Panc1 (cell line): ENCODE measurements at regions not wholly inside any gene's neighbourhood (a gene's known extent, or its start where the extent isn't known, plus 50 kb on each side); places are given as distances from the start of the nearest gene placed in this dataset.

Source experiments
- ATAC-seq: fragments of 200-7000 bp; cut with Tn5 transposase; 2 replicates; pipeline ENCODE4 v1.9.1; 2020; ENCODE audit warnings: mild to moderate bottlenecking, moderate library complexity
- BruUV-seq: library from RNA; stranded (reverse); fragments of 400-500 nt; replicated peaks from 2 replicates; lab custom pipeline; 2021; lab: Mats Ljungman, UMichigan
- CTCF ChIA-PET: fragments of 300-600 bp; sonication (Branson Sonifier 250); formaldehyde crosslinking; loops from one replicate; lab custom pipeline; 2022; ENCODE audit warnings: antibody characterized with exemption; lab: Charles Lee
- POLR2A ChIA-PET: fragments of 300-600 bp; sonication (Branson Sonifier 250); formaldehyde crosslinking; loops from one replicate; lab custom pipeline; 2022; ENCODE audit warnings: antibody characterized with exemption; lab: Charles Lee
- DNase-seq: peaks from one replicate; pipeline ENCODE4 v3.0.0-alpha.2; 2010; ENCODE audit warnings: low read depth, low spot score
- H3K27ac ChIP-seq: 2 replicates; pipeline ENCODE4 v1.5.1; 2011; ENCODE audit warnings: mild to moderate bottlenecking, low read length, inconsistent platforms
- H3K27me3 ChIP-seq: fragments of 200-500 bp; sonication (Bioruptor generic); 2 replicates; pipeline ENCODE4 v1.6.0; 2014; ENCODE audit warnings: low read length, inconsistent platforms; ENCODE audit not compliant: control insufficient read depth, insufficient read depth
- H3K36me3 ChIP-seq: fragments of 200-500 bp; sonication (Bioruptor generic); 2 replicates; pipeline ENCODE4 v1.5.1; 2014; ENCODE audit warnings: inconsistent platforms, mild to moderate bottlenecking, low read length, moderate library complexity; ENCODE audit not compliant: control insufficient read depth, insufficient read depth
- H3K4me1 ChIP-seq: 2 replicates; pipeline ENCODE4 v1.5.1; 2011; ENCODE audit warnings: inconsistent platforms, mild to moderate bottlenecking, low read length, moderate library complexity; ENCODE audit not compliant: control insufficient read depth, insufficient read depth
- H3K4me3 ChIP-seq, 2 experiments: 2 replicates each; pipeline ENCODE4 v1.5.1; 2011 to 2012; ENCODE audit warnings: low read depth in 2 of 2, low read length in 2 of 2, mild to moderate bottlenecking in 2 of 2, inconsistent platforms in 1 of 2, moderate library complexity in 1 of 2
- H3K9me3 ChIP-seq: fragments of 200-500 bp; sonication (Bioruptor generic); 2 replicates; pipeline ENCODE4 v1.5.1; 2014; ENCODE audit warnings: low read depth, mild to moderate bottlenecking, inconsistent platforms, low read length, moderate library complexity; ENCODE audit not compliant: control insufficient read depth, insufficient read depth
- CTCF ChIP-seq: fragments of 450-650 bp; IDR thresholded peaks from 2 replicates; pipeline ENCODE4 v1.5.1; 2017; ENCODE audit warnings: mild to moderate bottlenecking
- POLR2AphosphoS5 ChIP-seq: IDR thresholded peaks from 2 replicates; pipeline ENCODE4 v1.6.1; 2012; ENCODE audit warnings: mild to moderate bottlenecking, low read depth, low read length, moderate library complexity
- REST ChIP-seq, 2 experiments: IDR thresholded peaks; 2 replicates each; pipeline ENCODE4 v1.6.1; 2011 to 2012; ENCODE audit warnings: low read depth in 2 of 2, control low read depth in 1 of 2, low read length in 1 of 2, mild to moderate bottlenecking in 1 of 2, moderate library complexity in 1 of 2; ENCODE audit not compliant: insufficient read depth in 1 of 2
- SIN3A ChIP-seq: IDR thresholded peaks from 2 replicates; pipeline ENCODE4 v1.6.1; 2012; ENCODE audit warnings: low read depth, mild to moderate bottlenecking, low read length, moderate library complexity, borderline replicate concordance; ENCODE audit not compliant: insufficient read depth
- TCF7L2 ChIP-seq: IDR thresholded peaks from 2 replicates; pipeline ENCODE4 v1.6.1; 2011; ENCODE audit warnings: mild to moderate bottlenecking, low read depth, low read length, inconsistent platforms
- in situ Hi-C: cut with HindIII; loops from 2 replicates; pipeline ENCODE4 v1.10.0; 2016; ENCODE audit warnings: low sequenced_read_pairs, low pct_unique_long_range_greater_than_20kb
- intact Hi-C: fragments of 100-400 bp; cut with micrococcal nuclease; formaldehyde crosslinking; loops from one replicate; pipeline ENCODE4 v1.10.0; 2022; ENCODE audit not compliant: unreplicated experiment

DNA sequence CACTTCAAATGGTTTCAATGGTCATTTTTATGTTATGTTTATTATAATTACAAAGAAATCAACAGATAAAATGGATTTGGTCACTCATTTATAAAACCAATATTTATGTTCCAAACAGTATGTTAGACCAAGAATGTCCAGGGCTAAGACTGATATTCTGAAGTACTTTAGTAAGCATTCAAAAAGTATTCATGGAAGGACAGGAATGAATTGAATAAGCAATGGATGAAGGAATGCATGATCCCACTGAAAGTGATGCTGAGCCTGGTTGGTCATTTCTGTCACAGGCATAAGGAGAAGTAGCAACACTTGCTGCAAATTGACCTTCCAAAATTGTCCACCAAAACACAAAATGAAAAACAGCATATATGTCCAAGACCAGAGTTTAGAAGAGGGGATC is 189.0 kb upstream of the CELF2 start:
- BruUV-seq = no TSS peak
- Histone ChIP-seq H3K36me3 (no peaks in the 10 kb centered on the region), H3K27me3 (no peaks in the 10 kb centered on the region), H3K4me3 (no peak overlapping the region), H3K27ac (no peak overlapping the region), H3K4me1 (no peaks in the 10 kb centered on the region), H3K9me3 (no peaks in the 10 kb centered on the region)
- intact Hi-C loops = no loop called here
- in situ Hi-C loops = no loop called here
- TF ChIP-seq TCF7L2 = no peak
- TF ChIP-seq CTCF = no peak
- no peak for TF ChIP-seq REST (IDR thresholded peaks at IDR 0.05; ENCODE audit: insufficient read depth in 1 of 2, low read depth in 2 of 2, low read length in 1 of 2)
- no peak for TF ChIP-seq SIN3A
- TF ChIP-seq POLR2AphosphoS5 = no peak
- ATAC-seq = no peak
- DNase-seq = no peak
- ChIA-PET POLR2A (no interaction called here), CTCF (interaction anchor here (0.6 kb wide), 1 partner anchor 10 kb away, joined by 6 read pairs; no protein-coding TSS in a partner anchor)

DNA sequence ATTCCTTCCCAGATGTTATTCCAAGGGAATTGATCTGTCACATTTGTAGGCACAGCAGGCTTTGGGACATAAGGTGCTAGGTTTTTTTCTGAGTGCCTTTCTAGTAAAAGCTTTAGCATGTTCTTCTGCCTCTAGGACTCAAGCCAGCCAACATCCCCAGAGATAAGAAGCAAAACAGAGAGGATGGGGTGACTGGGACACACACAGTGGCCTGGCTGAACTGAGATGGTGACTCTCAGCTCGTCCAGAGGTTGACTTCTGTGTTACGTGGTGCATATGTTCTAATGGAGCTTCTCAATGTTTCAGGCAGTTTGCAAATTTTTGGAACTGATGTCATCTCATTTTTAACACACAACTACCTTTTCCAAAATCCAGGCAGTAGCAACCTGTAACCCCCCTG is 188.1 kb upstream of the CELF2 start:
- no TSS peak for BruUV-seq
- intact Hi-C loops = no loop called here
- POLR2A ChIA-PET = no interaction called here

More for the DNA sequence above, 188.1 kb upstream of the CELF2 start:
- no peak overlapping the region for H3K27ac ChIP-seq
- H3K27me3 ChIP-seq = no peaks in the 10 kb centered on the region
- CTCF ChIA-PET = no interaction called here
- no peak for TF ChIP-seq TCF7L2
- TF ChIP-seq SIN3A = no peak
- no peak for TF ChIP-seq CTCF
- no peak for TF ChIP-seq POLR2AphosphoS5
- no peak for TF ChIP-seq REST (IDR thresholded peaks at IDR 0.05; ENCODE audit: insufficient read depth in 1 of 2, low read depth in 2 of 2, low read length in 1 of 2)
- no peak for DNase-seq
- no peak overlapping the region for H3K4me3 ChIP-seq
- no peak for ATAC-seq
- no peaks in the 10 kb centered on the region for H3K4me1 ChIP-seq
- no peaks in the 10 kb centered on the region for H3K9me3 ChIP-seq
- H3K36me3 ChIP-seq = no peaks in the 10 kb centered on the region
- in situ Hi-C loops = no loop called here
